ENCODE measurements at regions not wholly inside any gene's neighbourhood (a gene's known extent, or its start where the extent isn't known, plus 50 kb on each side); places are given as distances from the start of the nearest gene placed in this dataset.

GRCh38 chr20:48390981-48391380 lies 436.8 kb downstream of the PREX1 start:
- TF ChIP-seq, protein P1, sequence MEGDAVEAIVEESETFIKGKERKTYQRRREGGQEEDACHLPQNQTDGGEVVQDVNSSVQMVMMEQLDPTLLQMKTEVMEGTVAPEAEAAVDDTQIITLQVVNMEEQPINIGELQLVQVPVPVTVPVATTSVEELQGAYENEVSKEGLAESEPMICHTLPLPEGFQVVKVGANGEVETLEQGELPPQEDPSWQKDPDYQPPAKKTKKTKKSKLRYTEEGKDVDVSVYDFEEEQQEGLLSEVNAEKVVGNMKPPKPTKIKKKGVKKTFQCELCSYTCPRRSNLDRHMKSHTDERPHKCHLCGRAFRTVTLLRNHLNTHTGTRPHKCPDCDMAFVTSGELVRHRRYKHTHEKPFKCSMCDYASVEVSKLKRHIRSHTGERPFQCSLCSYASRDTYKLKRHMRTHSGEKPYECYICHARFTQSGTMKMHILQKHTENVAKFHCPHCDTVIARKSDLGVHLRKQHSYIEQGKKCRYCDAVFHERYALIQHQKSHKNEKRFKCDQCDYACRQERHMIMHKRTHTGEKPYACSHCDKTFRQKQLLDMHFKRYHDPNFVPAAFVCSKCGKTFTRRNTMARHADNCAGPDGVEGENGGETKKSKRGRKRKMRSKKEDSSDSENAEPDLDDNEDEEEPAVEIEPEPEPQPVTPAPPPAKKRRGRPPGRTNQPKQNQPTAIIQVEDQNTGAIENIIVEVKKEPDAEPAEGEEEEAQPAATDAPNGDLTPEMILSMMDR (IDR thresholded peaks at IDR 0.05; ENCODE audit: insufficient read depth, low read length): no peak
- no peak for TF ChIP-seq REST (IDR thresholded peaks at IDR 0.05; ENCODE audit: insufficient replicate concordance, low read depth)
